GOT3 (cell line): ENCODE measurements at regions not wholly inside any gene's neighbourhood (a gene's known extent, or its start where the extent isn't known, plus 50 kb on each side); places are given as distances from the start of the nearest gene placed in this dataset.
A peak's percentile ranks its signal among the peaks of the same experiment; 100 is the strongest.

ENCODE experiments used
- DNase-seq: peaks from one replicate; lab custom pipeline; 2025; ENCODE audit warnings: mixed read lengths; lab: John Stamatoyannopoulos, UW

- DNase-seq, result no peak
Observed at GRCh38 chr3:174403831-174404230, 455.3 kb upstream of the NAALADL2 start.

- DNase-seq, result no peak
Observed at GRCh38 chr3:174408310-174408709, 450.8 kb upstream of the NAALADL2 start.

GRCh38 chr3:174409086-174409743 is 449.9 kb upstream of the NAALADL2 start:
- no peak for DNase-seq

- no peak for DNase-seq
Observed at GRCh38 chr3:174413062-174413912, 445.8 kb upstream of the NAALADL2 start.

- DNase-seq, result no peak
Observed at GRCh38 chr3:174414902-174415301, 444.2 kb upstream of the NAALADL2 start.

- no peak for DNase-seq
Observed at GRCh38 chr3:174417573-174417972, 441.6 kb upstream of the NAALADL2 start.

- DNase-seq, result no peak
Observed at GRCh38 chr3:174419216-174419615, 439.9 kb upstream of the NAALADL2 start.

- DNase-seq, result no peak
Observed at GRCh38 chr3:174423936-174424335, 435.2 kb upstream of the NAALADL2 start.

GRCh38 chr3:174424656-174425055 is 434.5 kb upstream of the NAALADL2 start:
- DNase-seq, result no peak

- DNase-seq, result no peak
Observed at GRCh38 chr3:174425422-174425821, 433.7 kb upstream of the NAALADL2 start.

- no peak for DNase-seq
Observed at GRCh38 chr3:174430986-174431385, 428.1 kb upstream of the NAALADL2 start.

GRCh38 chr3:174431717-174432116 is 427.4 kb upstream of the NAALADL2 start:
- DNase-seq, result no peak

GRCh38 chr3:174436367-174436766 is 422.8 kb upstream of the NAALADL2 start:
- no peak for DNase-seq

GRCh38 chr3:174438501-174439145 is 420.5 kb upstream of the NAALADL2 start:
- no peak for DNase-seq

- peak; percentile 35 for DNase-seq
Observed at GRCh38 chr3:174439331-174440252, 419.5 kb upstream of the NAALADL2 start.

GRCh38 chr3:174440253-174440701 is 418.9 kb upstream of the NAALADL2 start:
- no peak for DNase-seq

GRCh38 chr3:174440741-174441587 is 418.2 kb upstream of the NAALADL2 start:
- DNase-seq, result peak; percentile 88

- no peak for DNase-seq
Observed at GRCh38 chr3:174441588-174442301, 417.4 kb upstream of the NAALADL2 start.

GRCh38 chr3:174442302-174442682 is 416.8 kb upstream of the NAALADL2 start:
- DNase-seq, result no peak

- DNase-seq, result no peak
Observed at GRCh38 chr3:174444391-174444790, 414.7 kb upstream of the NAALADL2 start.
